HEK293T (cell line): ENCODE measurements at regions not wholly inside any gene's neighbourhood (a gene's known extent, or its start where the extent isn't known, plus 50 kb on each side); places are given as distances from the start of the nearest gene placed in this dataset.

Experiments
- BHLHE40 ChIP-seq: fragments of 450-650 bp; IDR thresholded peaks from 2 replicates; pipeline ENCODE4 v1.6.1; 2016; ENCODE audit warnings: mild to moderate bottlenecking, moderate library complexity, borderline replicate concordance
- ELF4 ChIP-seq: fragments of 450-650 bp; IDR thresholded peaks from 2 replicates; pipeline ENCODE4 v1.6.1; 2017; ENCODE audit warnings: antibody characterized with exemption
- FOXA1 ChIP-seq: fragments of 450-650 bp; IDR thresholded peaks from 2 replicates; pipeline ENCODE4 v1.6.1; 2016; ENCODE audit warnings: mild to moderate bottlenecking
- SP1 ChIP-seq: fragments of 450-650 bp; IDR thresholded peaks from 2 replicates; pipeline ENCODE4 v1.6.1; 2017

GRCh38 chrX:38965888-38966287, 164.6 kb downstream of the MID1IP1 start:
- TF ChIP-seq BHLHE40 = no peak
- no peak for TF ChIP-seq ELF4
- no peak for TF ChIP-seq SP1
- no peak for TF ChIP-seq FOXA1
